Activated CD8-positive, alpha-beta memory T cell treated with anti-CD3 and anti-CD28 coated beads, Interleukin-2, amount 50 U/mL, for 48 hours (primary cell): ENCODE measurements at regions not wholly inside any gene's neighbourhood (a gene's known extent, or its start where the extent isn't known, plus 50 kb on each side); places are given as distances from the start of the nearest gene placed in this dataset.
"Not testable (repeated sequence)": the region's sequence is repeated elsewhere in the genome, so short reads cannot be mapped to it uniquely, and the experiment has no call there.

Source experiments
- DNase-seq: peaks from one replicate; pipeline ENCODE4 v3.0.0-alpha.2; 2020

DNA sequence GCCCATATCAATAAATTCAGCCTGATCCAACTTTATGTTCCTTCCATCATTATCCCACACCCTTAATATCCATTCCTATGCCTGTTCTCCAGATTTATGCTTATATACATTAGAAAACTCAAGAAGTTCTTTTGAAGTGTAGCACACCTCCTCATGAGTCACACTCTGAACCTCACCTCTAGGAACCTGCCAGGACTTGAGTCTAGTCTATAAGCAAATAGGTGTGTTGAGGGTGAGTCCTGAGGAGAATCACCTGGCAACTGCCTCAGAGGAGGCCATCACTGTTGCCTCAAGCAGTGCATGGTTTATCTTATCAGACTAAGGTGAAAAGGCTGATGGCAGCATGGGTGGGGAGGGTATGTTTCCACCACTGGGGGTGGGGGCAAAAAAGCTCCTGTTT lies 496.7 kb downstream of the C6orf118 start:
- DNase-seq: no peak

DNA sequence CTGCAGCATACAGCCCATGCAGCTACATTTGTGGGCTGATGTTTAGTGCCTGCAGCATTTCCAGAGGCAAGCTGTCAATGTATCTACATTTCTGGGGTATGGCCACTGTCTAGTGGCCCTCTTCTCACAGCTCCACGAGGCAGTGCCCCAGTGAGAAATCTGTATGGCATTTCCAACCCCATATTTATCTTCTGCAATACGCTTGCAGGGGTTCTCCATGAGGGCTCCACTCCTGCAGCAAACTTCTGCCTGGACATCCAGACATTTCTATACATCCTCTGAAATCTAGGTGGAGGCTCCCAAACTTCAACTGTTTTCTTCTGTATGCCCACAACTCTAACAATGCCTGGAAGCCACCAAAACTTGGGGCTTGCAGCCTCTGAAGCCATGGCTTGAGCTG lies 502.3 kb downstream of the C6orf118 start:
- no peak for DNase-seq

DNA sequence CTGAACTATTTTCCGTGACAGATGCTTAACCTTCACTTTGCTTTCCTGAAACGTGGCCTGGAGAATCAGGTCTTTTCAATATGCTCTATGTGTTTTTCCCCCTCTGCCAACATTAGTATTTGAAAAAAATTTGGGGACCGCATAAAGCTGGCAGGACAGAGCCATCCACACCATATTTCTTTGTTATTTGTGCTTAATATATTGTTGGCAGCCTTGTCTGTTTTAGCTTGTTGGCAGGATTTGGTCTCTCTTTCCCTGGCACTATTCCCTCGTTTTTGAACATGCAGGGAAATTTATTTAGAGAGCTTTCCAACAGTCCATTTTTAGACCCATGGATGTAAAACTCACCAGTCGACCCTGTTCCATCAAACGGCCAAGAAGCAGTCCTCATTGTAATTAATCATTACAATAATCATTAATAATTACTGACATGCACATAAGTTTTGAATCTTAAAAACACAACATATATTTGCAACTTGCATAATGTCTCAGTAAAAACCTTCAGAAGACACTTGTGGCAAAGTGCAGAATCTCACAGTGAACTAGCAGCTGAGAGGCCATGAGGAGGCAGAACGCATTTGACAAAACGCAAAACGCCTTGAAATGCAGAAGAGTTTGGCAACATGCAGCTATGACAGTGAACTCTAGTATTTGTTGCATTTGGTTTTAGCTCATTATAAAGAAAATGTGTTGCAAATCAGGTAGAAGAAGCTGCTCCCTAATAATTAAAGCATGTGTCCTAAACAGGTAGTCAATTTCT lies 514.2 kb downstream of the C6orf118 start:
- no peak for DNase-seq

DNA sequence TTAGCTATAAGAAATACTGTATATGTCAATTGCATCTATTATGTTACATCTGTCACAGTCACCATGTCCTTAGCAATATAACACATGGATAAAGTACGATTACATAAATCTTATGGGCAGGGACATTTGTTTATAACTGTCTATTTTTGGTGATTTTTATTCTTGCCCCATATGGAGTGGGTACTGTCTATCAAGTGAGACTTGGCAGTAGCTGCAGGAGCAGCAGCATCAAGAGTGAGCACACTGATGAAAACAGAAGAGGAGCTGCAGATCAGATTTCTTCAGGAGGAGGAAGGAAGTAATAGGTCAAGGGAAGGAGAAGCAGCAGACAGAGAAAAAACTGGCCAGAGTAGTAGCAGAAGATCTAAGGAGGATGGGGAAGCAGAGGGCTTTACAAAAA lies 516.7 kb downstream of the C6orf118 start:
- no peak for DNase-seq

DNA sequence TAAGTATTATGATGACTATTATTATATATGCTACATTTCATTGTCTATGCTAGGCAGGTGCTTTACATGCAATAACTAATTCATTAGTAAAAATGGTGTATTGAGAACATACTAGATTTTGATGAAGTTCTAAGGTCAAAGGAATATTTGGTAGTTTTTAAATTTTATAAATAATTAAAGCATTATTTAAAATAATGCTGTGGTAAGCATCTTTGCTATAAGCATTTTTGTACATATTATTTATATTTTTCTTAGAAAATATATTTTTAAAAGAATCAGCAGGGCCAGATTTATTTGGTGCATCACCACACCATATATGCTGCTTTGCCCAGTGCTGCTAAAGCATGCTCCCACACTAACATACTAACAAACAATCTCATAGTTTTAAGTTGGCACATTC lies 517.9 kb downstream of the C6orf118 start:
- DNase-seq: no peak

DNA sequence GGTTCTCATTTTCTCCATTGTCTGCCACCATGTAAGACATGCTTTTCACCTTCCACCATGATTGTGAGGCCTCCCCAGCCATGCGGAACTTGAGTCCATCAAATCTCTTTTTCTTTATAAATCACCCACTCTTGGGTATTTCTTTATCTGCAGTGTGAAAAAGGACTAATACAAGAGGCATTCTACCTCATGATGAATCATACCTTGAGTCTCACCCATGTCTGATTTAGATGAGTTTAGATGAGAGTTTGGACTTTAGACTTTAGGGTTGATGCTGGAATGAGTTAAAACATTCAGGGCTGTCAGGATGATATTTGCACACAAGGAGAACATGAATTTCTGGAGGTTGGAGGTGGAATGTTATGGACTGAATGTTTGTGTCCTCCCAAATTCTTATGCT lies 545.6 kb downstream of the C6orf118 start:
- no peak for DNase-seq

DNA sequence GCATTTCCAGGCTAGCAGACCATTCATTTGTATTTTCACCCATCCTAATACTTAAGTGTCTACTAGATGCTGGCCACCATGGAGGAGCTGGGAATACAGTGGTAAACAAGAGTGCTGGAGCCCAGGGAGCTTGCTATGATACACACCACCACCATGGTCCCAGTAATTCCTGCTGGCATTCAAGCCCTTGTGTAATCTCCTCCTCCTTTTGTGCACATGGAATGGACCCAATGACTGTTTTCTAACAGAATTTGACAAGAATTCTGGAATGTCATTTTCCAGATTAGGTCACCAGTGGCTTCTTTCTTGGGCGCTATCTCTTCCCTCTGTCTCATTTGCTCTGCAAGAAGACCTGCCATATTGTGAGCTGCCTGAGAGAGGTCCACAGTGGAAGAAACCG lies 552.0 kb downstream of the C6orf118 start:
- DNase-seq: no peak

DNA sequence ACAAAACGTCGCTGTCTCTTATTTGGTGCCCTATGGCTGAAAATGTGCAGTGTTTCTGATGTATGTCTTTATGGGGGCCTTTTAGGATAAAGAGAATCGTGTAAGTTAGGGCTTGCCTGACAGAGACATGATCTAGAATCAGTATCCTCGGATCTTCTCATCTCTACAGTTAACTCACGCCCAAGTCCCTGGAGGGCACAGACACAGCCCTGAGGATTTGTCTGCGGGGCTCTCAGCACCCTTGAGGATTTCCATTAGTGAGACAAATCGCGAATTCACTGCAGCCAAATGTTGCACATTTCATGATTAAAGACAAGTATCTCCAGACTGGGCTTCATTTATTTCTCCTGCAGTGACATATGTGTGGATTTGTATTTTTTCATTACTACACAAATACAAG lies 552.7 kb downstream of the C6orf118 start:
- DNase-seq: no peak

DNA sequence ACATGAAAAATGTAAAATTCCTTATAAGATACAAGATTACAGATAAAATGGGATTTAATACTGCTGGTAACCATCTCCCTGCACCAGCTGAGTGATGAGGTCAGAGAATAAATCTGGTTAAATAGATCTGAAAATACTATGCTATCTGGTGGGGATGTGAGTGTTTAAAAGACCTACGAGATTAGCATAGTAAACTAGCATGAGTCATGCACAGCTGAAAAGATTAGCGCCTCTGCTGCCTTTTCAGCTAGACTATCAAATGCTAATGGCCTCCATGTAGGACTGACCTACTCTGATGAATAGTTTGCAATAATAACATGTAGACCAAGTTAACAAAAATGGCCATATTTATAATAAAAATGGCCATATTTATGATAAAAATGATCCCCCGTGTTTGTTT lies 553.3 kb downstream of the C6orf118 start:
- no peak for DNase-seq

DNA sequence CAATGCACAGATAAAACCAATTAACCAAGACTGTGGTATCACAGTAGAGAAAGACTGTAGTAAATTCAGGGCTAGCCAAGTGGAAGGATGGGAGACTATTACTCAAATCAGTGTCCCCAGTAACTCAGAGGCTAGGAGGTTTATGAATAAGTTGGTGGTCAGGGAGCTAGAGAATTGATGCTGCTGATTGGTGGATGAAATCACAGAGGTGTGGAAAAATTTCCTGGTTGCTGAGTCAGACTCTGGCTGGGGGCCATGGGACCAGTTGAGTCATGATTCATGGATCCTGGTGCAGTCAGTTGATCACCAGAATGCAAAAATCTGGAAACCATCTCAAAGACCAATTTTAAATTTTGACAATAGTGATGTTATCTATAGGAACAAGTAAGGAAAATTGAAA lies 555.9 kb downstream of the C6orf118 start:
- no peak for DNase-seq

DNA sequence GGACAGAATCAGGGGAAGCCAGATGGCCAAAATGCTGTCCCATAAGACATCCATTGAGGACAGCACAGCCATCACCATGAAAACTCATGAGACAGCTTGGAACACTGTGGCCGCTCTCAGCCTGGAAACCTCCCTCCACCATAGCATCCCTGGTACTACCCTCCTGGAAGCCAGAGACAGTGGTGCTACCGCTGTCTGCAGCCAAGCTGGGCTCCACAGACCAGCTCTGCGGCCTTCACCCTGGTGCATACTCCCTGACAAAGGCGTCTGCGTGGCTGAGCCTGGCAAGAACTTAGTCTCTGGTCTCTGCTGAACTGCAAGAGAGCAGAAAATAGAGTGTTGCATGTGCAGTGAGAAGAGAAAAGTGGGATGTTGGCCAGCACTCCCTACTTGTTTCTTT lies 558.0 kb downstream of the C6orf118 start:
- no peak for DNase-seq

DNA sequence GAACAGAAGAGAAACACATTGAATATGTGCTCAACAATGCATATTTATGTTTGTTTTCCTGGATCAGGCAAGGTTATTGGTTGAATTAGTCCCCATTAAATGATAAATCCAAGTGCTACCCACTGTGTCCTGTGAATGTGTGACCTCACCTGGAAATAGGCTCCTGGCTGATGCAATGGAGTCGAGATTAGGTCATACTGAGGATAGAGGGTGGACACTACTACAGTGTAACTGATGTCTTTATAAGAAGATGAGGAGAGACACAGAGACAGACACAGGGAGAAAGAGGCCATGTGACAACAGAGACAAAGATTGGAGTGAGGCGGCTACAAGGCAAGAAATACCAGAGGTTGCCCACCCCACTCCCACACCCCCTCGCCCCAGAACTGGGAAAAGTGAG lies 559.3 kb downstream of the C6orf118 start:
- DNase-seq: no peak

DNA sequence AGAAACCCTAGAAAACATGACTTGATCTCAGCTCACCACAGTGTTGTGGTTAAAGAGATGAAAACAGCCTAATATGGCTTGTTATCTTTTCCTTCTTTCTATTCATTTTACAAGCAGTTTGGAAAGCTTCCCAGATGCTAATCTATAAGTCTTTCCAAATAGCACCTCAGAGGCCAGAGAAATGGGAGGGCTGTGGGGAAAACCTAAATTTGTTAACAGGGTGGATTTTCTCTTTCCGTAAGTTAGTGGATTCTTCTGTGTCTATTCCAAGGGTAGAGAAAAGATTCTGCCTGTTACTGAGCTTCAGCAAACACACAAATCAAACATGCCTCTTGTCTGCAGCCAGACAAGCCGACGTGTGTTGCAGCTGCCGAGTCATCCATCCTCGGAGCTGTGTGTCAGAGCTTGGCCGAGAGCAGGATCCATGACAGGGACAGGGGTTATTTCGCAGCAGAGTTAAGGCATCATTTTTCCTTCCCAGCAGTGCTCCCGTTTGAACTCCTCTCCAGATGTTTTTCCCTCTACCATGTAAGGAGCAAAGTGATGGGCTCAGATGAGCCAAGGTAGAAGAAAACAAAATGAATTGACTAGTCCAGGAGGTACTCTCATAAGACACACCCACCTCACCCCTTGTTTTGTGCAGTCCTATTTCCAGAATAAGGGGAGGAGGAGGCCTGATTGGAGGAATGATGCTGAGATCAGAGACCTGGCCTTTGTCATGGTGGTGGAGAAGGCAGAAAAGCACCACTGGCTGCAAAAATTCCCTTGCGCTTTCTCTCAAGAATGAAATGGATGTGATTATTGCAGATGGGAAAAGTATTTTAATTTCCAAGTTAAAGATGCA lies 560.0 kb downstream of the C6orf118 start:
- no peak for DNase-seq

DNA sequence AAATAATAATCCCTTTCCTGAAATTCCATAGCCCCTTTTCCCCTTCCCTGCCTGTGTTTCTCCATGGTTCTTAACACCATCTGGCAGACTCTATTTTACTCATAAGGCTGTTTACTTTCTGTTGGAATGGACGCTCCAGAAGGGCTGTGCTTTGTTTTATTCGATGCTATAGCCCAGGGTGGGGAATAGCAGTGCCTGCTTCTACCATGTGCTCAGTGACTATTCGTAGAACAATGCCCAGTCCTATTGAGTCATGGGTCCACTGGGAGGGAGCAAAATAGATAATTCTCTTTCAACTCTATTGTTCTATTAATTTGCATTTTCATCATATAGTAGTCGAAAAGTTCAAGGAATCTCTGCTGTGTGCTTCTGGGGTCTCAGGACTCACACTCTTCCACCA lies 565.1 kb downstream of the C6orf118 start:
- DNase-seq: no peak

DNA sequence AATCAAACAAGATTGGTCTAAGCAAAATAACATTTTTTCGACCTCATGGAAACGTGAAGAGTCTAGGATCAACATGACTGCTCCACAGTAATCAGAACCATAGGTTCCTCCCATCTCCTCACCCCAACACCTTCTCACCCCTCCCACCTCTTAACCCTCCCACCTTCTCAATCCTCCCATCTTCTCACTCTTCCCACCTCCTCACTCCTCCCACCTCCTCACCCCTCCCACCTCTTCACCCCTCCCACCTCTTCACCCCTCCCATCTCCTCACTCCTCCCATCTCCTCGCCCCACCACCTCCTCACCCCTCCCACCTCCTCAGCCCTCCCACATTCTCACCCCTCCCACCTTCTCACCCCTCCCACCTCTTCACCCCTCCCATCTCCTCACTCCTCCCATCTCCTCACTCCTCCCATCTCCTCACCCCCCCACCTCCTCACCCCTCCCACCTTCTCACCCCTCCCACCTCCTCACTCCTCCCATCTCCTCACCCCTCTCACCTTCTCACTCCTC lies 567.4 kb downstream of the C6orf118 start:
- no peak for DNase-seq

DNA sequence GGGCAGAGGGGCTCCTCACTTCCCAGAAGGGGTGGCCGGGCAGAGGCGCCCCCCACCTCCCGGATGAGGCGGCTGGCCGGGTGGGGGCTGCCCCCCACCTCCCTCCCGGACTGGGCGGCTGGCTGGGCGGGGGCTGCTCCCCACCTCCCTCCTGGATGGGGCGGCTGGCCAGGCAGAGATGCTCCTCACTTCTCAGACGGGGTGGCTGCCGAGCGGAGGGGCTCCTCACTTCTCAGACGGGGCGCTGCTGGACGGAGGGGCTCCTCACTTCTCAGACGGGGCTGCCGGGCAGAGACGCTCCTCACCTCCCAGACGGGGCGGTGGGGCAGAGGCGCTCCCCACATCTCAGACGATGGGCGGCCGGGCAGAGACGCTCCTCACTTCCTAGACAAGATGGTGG lies 573.3 kb downstream of the C6orf118 start:
- DNase-seq: not testable (repeated sequence)

DNA sequence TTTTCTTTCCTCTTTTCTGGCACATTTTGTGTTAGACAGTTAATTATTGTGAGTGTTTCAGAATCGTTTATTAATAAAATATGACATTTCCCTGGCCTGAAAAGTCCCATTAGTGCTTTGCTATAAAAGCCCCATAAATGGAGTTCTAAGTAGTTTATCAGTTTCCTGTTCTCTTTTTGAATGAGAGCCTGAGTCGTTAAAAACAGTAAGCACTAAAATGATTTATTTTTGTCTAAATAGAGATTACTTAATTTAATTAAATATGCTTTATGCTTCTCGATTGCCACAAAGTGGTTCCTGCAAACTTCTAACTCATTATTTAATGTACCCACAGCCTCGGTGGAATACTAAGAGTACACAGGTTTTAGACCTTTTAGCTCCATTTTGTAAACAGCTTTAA lies 577.9 kb downstream of the C6orf118 start:
- DNase-seq: no peak

DNA sequence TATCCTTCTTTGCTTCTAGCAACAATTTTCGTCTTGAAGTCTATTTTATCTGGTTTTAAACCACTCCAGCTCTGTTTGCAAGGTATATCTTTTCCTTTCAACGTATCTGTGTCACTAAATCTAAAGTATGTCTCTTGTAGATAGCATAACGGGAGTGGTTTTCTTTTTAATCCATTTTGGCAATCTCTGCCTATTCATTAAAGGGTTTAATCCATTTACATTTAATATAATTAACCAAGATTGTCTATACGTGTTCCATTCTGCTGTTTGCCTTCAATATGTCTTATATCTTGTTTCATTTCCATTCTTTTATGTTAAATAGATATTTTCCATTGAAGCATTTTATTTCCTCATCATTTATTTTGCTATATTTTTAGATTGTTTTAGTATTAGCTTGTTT lies 587.9 kb downstream of the C6orf118 start:
- no peak for DNase-seq

DNA sequence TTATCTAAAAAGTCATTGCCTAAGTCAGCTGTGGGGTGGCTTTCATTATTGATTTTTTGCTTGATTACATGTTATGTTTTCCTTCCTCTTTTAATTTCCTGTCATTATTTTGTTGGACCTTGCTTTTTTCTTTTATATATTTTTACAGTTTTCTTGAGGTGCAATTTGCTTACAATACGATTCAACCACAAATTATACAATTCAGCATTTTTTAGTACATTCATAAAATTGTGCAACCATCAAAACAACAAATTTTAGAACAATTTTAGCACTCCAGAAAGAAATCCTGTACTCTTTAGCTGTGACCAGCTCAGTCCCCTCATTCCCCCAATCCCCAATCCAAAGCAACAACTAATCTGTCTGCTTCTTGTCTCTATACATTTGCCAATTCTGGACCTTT lies 608.9 kb downstream of the C6orf118 start:
- DNase-seq: no peak

DNA sequence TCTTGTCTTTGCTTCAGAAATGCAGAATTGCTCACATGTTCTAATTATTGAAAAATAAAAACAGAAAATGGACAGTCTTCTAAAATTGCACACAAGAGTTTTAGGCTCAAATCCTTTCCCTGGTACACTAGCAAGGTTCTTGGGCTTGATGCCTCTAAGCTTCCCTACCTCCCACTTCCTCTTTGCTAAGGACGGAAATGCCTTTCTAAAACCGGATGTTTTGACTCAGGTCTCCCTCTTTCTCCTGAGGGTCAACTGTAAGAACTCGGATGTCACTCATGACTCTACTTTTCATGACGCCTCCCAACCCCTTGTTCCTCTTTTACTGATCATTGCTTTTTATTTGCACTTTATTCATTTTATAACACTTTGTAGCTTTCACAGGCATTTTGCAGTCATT lies 613.5 kb downstream of the C6orf118 start:
- no peak for DNase-seq

DNA sequence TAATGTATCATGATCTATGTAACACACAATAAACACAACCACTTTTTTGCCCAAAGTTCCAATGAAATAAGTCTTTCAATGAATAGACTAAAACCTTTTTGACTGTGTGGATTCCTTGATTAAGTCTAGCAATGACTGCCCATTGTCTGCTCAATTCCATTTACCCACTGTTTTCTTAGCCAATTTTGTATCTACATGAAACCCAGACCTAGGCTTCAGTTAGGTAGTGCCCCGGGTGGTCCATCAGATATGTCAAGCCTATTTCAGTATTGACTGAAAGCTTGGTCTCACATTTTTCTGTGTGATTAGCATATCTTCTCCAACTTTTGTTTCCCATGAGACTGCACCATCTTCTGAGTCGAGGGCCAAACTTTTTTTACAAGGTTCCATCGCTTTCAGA lies 615.0 kb downstream of the C6orf118 start:
- DNase-seq: no peak

DNA sequence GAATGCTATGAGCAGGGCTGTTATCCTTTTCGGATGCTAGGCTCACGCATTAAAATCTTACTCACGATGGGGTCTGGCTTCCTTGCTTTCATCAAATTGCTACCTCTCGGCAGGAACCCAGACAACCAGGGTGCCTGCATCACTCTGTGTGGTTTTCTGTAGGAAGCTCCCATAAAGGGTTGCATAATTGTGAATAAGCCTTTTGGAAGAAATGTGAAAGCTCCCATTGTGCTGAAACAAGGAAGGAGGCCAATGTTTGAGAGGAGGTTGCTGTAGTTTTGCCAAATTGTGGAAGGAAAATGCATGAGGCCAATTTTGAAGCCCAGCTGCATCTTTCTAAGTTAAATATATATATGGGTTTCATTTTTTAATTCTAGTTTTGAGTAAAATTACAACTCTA lies 615.5 kb downstream of the C6orf118 start:
- no peak for DNase-seq

DNA sequence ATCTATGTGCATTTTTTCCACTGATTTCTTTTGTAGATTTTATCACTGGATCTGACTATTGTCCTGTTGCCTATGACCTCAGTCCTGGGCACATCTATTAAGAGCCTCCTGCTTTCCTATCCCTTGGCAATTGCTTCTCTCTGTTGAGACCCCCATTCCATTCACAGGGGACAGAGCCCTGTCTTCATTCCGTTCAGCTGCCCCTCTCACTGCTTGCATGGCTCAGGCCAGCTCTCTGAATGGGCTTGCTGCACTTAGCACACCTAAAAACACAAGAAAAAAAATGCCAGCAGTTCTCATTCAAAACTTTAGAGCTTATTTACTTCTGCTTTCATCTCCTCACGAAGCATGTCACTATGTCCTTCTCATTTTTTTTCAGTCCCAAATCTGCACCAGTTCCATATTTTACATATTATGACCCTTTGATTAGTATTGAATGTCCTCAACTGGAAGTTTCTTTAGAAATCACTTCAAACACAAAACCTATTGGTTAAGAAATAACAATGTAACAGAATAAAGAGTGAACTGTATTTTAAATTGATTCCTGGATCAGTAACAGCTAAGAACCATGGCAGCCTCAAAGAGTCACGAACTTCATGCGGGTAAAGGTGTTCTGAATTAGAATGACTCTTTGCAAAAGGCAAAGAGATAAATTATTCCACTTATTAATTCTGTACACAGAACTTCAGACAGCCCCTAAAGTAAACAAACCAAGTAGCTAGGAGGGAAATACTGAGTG lies 616.5 kb downstream of the C6orf118 start:
- no peak for DNase-seq
